ENCODE measurements at regions not wholly inside any gene's neighbourhood (a gene's known extent, or its start where the extent isn't known, plus 50 kb on each side); places are given as distances from the start of the nearest gene placed in this dataset.

GRCh38 chr2:76639171-76639680, 883.0 kb downstream of the LRRTM4 start:
- no peak for TF ChIP-seq CTCF (IDR thresholded peaks at IDR 0.05)
- no peak for TF ChIP-seq SMC3 (IDR thresholded peaks at IDR 0.05; ENCODE audit: low read depth, low read length)
- TF ChIP-seq RCOR1 (IDR thresholded peaks at IDR 0.05; ENCODE audit: low read length) = no peak
- TF ChIP-seq IRF3 (IDR thresholded peaks at IDR 0.05; ENCODE audit: low read depth, low read length) = no peak
- no peak for TF ChIP-seq RAD21 (IDR thresholded peaks at IDR 0.05; ENCODE audit: low read length)
- TF ChIP-seq ZBTB33 (IDR thresholded peaks at IDR 0.05; ENCODE audit: borderline replicate concordance, low read depth) = no peak
- TF ChIP-seq POLR2AphosphoS5 (IDR thresholded peaks at IDR 0.05; ENCODE audit: low read depth, low read length) = no peak
- TF ChIP-seq EP300 (IDR thresholded peaks at IDR 0.05; ENCODE audit: borderline replicate concordance in 1 of 2, low read depth in 1 of 2, low read length in 1 of 2) = no peak
- TF ChIP-seq TAF1 (IDR thresholded peaks at IDR 0.05; ENCODE audit: borderline replicate concordance, low read depth, low read length) = no peak
- no peak for TF ChIP-seq NRF1 (IDR thresholded peaks at IDR 0.05; ENCODE audit: low read depth, low read length)
- TF ChIP-seq REST (IDR thresholded peaks at IDR 0.05; ENCODE audit: low read depth, low read length) = no peak
- no peak for TF ChIP-seq GABPA (IDR thresholded peaks at IDR 0.05; ENCODE audit: low read depth)
- TF ChIP-seq MXI1 (IDR thresholded peaks at IDR 0.05; ENCODE audit: low read depth, low read length) = no peak
- TF ChIP-seq RFX5 (IDR thresholded peaks at IDR 0.05; ENCODE audit: low read length) = no peak
